ENCODE measurements at regions not wholly inside any gene's neighbourhood (a gene's known extent, or its start where the extent isn't known, plus 50 kb on each side); places are given as distances from the start of the nearest gene placed in this dataset.

DNA sequence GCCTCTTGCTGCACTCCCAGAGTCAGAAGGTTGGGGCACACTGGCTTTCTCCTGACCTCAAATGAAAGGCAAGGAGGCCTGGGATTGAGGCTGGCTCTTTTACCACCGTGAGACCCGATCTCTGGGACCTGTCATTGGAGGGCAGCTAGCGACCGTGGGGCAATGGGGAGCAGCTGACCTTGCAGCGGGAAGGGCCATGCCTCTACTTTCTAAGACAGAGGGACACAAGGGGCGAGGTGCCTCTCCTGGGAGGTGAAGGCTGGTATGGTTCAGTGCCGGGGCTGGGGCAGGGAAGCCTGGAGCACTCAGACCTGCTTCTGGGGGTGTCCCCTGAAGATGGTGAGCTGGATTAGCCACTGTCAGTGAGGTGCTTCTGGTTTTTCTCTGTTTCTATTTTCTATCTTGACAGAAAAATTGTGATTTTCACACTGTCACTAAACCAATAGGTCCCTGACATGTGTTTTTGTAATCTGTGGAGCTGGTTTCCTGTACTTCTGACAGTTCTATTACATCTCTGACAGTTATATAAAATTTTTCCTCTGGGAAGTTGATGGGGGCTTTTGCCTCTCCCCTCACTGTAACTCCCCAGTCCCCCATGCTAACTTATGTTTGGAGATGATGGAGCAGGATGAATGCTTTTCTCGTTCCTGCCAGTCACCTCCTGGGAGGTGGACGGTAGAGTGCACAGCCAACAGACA is 340.8 kb downstream of the RPS24 start:
- H4K20me1 ChIP-seq (ENCODE audit: insufficient read depth), result no peaks in the 10 kb centered on the region
- peaks cover 0 to 26% of the 10 kb centered on the region in 2 experiments; a peak in 1 of 4 replicates for H3K4me1 ChIP-seq (ENCODE audit: control insufficient read depth in 1 of 2, insufficient read depth in 2 of 2, low read depth in 1 of 2, low read length in 1 of 2)
- H3K27ac ChIP-seq (ENCODE audit: low read depth in 2 of 2, low read length in 1 of 2), result no peak overlapping the region
- no peak for TF ChIP-seq RAD21 (IDR thresholded peaks at IDR 0.05; ENCODE audit: low read length)
- TF ChIP-seq RFX5 (IDR thresholded peaks at IDR 0.05; ENCODE audit: low read length), result no peak
- TF ChIP-seq NFIC (IDR thresholded peaks at IDR 0.05; ENCODE audit: borderline replicate concordance), result no peak
- no peak for TF ChIP-seq FOXJ3 (CRISPR knock-in tag; IDR thresholded peaks at IDR 0.05)
- TF ChIP-seq GABPA (IDR thresholded peaks at IDR 0.05; ENCODE audit: low read depth), result no peak
- TF ChIP-seq YY1 (IDR thresholded peaks at IDR 0.05; ENCODE audit: low read depth), result no peak
- no peak for TF ChIP-seq FOXM1 (IDR thresholded peaks at IDR 0.05; ENCODE audit: low read depth)
- TF ChIP-seq, protein P1, sequence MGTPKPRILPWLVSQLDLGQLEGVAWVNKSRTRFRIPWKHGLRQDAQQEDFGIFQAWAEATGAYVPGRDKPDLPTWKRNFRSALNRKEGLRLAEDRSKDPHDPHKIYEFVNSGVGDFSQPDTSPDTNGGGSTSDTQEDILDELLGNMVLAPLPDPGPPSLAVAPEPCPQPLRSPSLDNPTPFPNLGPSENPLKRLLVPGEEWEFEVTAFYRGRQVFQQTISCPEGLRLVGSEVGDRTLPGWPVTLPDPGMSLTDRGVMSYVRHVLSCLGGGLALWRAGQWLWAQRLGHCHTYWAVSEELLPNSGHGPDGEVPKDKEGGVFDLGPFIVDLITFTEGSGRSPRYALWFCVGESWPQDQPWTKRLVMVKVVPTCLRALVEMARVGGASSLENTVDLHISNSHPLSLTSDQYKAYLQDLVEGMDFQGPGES (IDR thresholded peaks at IDR 0.05; ENCODE audit: low read depth, low read length), result no peak
- TF ChIP-seq TAF1 (IDR thresholded peaks at IDR 0.05; ENCODE audit: borderline replicate concordance, low read depth, low read length), result no peak
- TF ChIP-seq, protein P2, sequence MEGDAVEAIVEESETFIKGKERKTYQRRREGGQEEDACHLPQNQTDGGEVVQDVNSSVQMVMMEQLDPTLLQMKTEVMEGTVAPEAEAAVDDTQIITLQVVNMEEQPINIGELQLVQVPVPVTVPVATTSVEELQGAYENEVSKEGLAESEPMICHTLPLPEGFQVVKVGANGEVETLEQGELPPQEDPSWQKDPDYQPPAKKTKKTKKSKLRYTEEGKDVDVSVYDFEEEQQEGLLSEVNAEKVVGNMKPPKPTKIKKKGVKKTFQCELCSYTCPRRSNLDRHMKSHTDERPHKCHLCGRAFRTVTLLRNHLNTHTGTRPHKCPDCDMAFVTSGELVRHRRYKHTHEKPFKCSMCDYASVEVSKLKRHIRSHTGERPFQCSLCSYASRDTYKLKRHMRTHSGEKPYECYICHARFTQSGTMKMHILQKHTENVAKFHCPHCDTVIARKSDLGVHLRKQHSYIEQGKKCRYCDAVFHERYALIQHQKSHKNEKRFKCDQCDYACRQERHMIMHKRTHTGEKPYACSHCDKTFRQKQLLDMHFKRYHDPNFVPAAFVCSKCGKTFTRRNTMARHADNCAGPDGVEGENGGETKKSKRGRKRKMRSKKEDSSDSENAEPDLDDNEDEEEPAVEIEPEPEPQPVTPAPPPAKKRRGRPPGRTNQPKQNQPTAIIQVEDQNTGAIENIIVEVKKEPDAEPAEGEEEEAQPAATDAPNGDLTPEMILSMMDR (IDR thresholded peaks at IDR 0.05), result no peak
- no peak for TF ChIP-seq RXRA (IDR thresholded peaks at IDR 0.05; ENCODE audit: borderline replicate concordance, low read depth)
- no peaks in the 10 kb centered on the region for H3K79me2 ChIP-seq (ENCODE audit: insufficient read depth)
- WGBS (ENCODE audit: low lambda C conversion rate), result 94% methylated on average over 3 of the region's 9 CpGs
- ChIA-PET POLR2A (no interaction called here), CTCF (interaction anchor here (1.2 kb wide), 2 partner anchors 10 to 71 kb away, joined by 3 read pairs; no protein-coding TSS in a partner anchor)
- no peak for DNase-seq
- no peak overlapping the region for H3K4me2 ChIP-seq
- H3K9ac ChIP-seq, result no peak overlapping the region
- no peaks in the 10 kb centered on the region for H3K36me3 ChIP-seq (replicated peaks in 1 of 2; ENCODE audit: control insufficient read depth in 1 of 2, insufficient read depth in 2 of 2, low read length in 1 of 2)
- no peak overlapping the region for H3K4me3 ChIP-seq (ENCODE audit: low read depth in 2 of 2, low read length in 1 of 2)
- no peaks in the 10 kb centered on the region for H3F3A ChIP-seq (replicated peaks; ENCODE audit: insufficient read depth)
- H3K9me2 ChIP-seq, result no peaks in the 10 kb centered on the region
- no peaks in the 10 kb centered on the region for H3K27me3 ChIP-seq (ENCODE audit: insufficient read depth)
- H2AFZ ChIP-seq (ENCODE audit: low read depth), result no peak overlapping the region
- H3K9me3 ChIP-seq, result no peaks in the 10 kb centered on the region

DNA sequence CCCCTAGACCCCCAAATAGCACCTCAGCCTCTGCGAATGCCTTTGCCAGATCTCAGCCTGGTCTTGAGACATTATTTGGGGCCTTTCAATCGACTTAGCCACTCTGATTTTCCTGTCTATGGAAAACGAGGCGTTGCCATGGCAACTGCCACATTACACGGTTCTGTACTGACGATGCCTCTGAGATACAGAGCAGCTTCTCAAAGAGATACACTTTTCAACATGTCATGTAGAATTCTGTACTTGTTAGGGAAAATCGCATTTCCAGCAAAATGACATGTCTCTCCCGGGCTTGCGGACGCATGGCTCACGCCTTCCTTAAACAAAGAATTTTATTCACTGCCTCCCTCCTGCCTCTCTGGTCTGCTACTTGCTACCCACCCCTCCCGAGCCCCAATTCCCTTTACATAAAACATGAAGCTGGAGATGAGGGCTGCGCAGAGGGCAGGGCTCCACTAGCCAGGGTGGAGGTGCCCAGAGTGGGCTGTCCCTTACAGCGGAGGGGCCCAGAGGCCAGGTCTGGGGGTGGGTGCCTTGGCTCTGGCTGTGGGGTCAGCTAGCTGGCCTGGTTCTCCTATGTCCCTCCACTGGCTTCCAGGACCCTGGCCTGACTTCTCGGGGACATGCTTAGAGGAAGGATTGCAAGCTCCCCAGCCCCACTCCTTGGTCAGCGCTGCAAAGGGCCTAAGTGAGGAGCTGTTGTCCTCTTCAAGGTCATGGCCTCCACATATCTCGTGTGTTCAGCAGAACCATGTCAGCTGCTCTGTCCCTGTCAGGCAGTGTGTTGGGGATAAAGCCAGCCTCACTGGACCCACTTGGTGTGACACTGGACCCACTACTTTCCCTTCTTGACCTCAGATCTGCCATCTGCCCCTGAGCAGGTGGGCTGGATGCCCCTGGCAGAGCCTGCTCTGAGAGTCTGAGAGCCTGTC is 342.5 kb downstream of the RPS24 start:
- Histone ChIP-seq H3K9ac (no peak overlapping the region), H3K4me1 (ENCODE audit: control insufficient read depth in 1 of 2, insufficient read depth in 2 of 2, low read depth in 1 of 2, low read length in 1 of 2) (peaks cover 0 to 26% of the 10 kb centered on the region in 2 experiments; a peak in 1 of 4 replicates), H3K36me3 (replicated peaks in 1 of 2; ENCODE audit: control insufficient read depth in 1 of 2, insufficient read depth in 2 of 2, low read length in 1 of 2) (no peaks in the 10 kb centered on the region), H3K27me3 (ENCODE audit: insufficient read depth) (no peaks in the 10 kb centered on the region), H3F3A (replicated peaks; ENCODE audit: insufficient read depth) (no peaks in the 10 kb centered on the region), H3K9me2 (no peaks in the 10 kb centered on the region), H3K79me2 (ENCODE audit: insufficient read depth) (no peaks in the 10 kb centered on the region), H4K20me1 (ENCODE audit: insufficient read depth) (no peaks in the 10 kb centered on the region), H2AFZ (ENCODE audit: low read depth) (no peak overlapping the region), H3K27ac (ENCODE audit: low read depth in 2 of 2, low read length in 1 of 2) (no peak overlapping the region; a peak in 1 of 4 replicates), H3K4me2 (no peak overlapping the region), H3K4me3 (ENCODE audit: low read depth in 2 of 2, low read length in 1 of 2) (no peak overlapping the region), H3K9me3 (no peaks in the 10 kb centered on the region)
- 77% methylated on average over 16 of the region's 17 CpGs for WGBS (ENCODE audit: low lambda C conversion rate)
- no peak for TF ChIP-seq EZH2phosphoT487 (IDR thresholded peaks at IDR 0.05; ENCODE audit: borderline replicate concordance, low read depth)
- TF ChIP-seq RCOR1 (IDR thresholded peaks at IDR 0.05; ENCODE audit: low read length), result no peak
- TF ChIP-seq, protein P3, sequence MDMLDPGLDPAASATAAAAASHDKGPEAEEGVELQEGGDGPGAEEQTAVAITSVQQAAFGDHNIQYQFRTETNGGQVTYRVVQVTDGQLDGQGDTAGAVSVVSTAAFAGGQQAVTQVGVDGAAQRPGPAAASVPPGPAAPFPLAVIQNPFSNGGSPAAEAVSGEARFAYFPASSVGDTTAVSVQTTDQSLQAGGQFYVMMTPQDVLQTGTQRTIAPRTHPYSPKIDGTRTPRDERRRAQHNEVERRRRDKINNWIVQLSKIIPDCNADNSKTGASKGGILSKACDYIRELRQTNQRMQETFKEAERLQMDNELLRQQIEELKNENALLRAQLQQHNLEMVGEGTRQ (IDR thresholded peaks at IDR 0.05; ENCODE audit: borderline replicate concordance, low read depth, low read length), result no peak
- no peak for TF ChIP-seq NRF1 (IDR thresholded peaks at IDR 0.05; ENCODE audit: low read depth, low read length)
- TF ChIP-seq MXI1 (IDR thresholded peaks at IDR 0.05; ENCODE audit: low read depth, low read length), result no peak
- CTCF ChIA-PET, result interaction anchor here (0.6 to 1.7 kb wide), 3 partner anchors 8 to 72 kb away, joined by 3 to 5 read pairs (median 3); no protein-coding TSS in a partner anchor
- POLR2A ChIA-PET, result interaction anchor here (0.6 kb wide), 1 partner anchor 58 kb away, joined by 3 read pairs; no protein-coding TSS in a partner anchor
- no peak for DNase-seq
